HG03575 (cell line): ENCODE measurements at regions not wholly inside any gene's neighbourhood (a gene's known extent, or its start where the extent isn't known, plus 50 kb on each side); places are given as distances from the start of the nearest gene placed in this dataset.
"Not testable (repeated sequence)": the region's sequence is repeated elsewhere in the genome, so short reads cannot be mapped to it uniquely, and the experiment has no call there.

Source experiments
- ATAC-seq: cut with Tn5 transposase; IDR thresholded peaks from one replicate; pipeline ENCODE4 v1.9.1; 2021; ENCODE audit not compliant: unreplicated experiment, insufficient number of reproducible peaks, low FRiP score; ENCODE audit errors: extremely low read depth

DNA sequence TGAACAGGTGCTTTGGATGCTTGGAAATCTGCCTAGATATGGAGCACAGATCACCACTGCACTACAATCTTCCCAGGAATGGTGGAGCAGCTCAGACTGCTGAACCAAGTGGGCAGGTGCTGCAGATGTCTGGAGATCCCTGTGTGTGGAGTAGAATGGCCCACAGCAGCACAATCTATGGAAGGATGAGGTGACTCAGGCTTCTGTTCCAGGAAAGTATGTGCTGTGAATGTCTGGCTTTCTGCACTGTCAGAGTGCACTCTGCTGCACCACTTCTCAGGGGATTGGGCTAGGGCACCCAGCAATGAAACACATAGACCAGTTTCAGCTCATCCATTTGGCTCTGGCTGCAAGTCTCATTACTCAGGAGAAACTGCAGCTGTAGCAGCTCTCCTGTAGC lies 865.4 kb upstream of the NXPH2 start:
- no peak for ATAC-seq

DNA sequence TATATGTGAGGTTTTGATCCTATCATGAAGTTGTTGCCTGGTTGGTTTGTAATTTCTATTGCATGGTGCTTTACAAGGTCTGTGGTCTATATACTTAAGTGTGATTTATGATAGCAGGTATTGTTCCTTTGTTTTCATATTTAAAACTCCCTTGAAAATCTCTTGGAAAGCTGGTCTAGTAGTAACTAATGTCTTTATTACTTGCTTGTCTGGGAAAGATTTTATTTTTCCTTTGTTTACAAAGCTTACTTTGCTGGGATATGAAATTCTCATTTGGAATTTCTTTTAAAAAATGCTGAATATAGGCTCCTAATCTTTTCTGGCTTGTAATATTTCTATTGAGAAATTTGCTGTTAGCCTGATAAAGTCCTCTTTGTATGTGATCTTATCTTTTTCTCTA lies 862.9 kb upstream of the NXPH2 start:
- no peak for ATAC-seq

DNA sequence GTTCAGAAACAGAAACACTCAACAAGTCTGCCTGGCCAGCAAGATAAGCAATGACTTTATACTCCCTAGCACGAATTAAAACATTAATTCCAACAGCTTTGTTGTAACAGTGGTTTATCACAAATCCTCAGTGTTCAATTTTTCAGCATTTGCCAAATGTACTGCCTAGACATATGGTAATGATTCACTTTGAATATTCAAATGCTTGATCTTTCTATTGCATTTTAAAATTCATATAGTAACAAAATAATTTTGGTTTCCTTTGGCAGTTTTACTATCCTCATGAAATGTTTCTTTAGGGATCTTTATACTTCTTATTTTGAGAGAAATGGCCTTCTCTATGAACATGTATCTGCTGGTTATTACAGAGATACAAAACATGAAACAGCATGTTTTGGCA lies 851.8 kb upstream of the NXPH2 start:
- no peak for ATAC-seq

- no peak for ATAC-seq
These were observed 848.7 kb upstream of the NXPH2 start for GRCh38 chr2:139628931-139629330.

DNA sequence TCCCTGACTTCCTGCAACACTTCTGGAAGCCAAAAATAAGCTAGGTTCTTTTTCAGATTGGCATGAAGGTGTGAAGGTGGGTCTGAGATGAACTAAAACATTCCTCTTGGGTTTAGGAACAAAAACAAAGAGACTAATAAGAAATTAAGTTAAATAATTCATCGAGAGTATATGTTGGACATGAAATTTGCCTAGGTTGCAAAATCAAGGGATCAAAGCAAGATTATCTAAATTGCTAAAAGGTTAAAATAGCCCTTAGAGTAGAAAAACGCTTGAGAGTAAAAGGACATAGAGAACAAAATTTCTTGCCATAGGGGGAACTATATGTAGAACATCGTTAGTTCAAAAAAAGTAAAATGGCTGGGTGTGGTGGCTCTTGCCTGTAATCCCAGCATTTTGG lies 845.9 kb upstream of the NXPH2 start:
- no peak for ATAC-seq

GRCh38 chr2:139622691-139623090 lies 842.5 kb upstream of the NXPH2 start:
- ATAC-seq = no peak

- no peak for ATAC-seq
These were observed 837.6 kb upstream of the NXPH2 start for GRCh38 chr2:139617747-139618146.

DNA sequence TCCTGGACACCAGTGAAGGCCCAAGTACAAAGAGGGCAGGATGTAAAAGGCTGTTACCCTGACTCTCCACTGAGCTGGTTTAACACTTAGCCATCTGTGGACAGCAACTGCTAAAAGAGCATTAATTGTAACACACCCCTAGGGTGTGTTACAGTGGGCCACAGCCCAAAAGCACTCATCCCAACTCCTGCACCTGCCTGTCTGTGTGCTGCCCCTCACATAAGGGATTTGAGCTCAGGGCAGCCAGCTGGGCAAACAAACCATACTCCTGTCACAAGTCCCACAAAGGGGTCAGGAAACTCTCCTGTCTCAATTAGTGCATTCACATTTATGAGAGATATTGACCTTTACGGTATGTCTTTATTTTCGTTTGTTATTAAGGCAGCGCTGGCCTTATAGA lies 833.1 kb upstream of the NXPH2 start:
- no peak for ATAC-seq

GRCh38 chr2:139610512-139610911 lies 830.3 kb upstream of the NXPH2 start:
- no peak for ATAC-seq

GRCh38 chr2:139609109-139609508 lies 828.9 kb upstream of the NXPH2 start:
- no peak for ATAC-seq

DNA sequence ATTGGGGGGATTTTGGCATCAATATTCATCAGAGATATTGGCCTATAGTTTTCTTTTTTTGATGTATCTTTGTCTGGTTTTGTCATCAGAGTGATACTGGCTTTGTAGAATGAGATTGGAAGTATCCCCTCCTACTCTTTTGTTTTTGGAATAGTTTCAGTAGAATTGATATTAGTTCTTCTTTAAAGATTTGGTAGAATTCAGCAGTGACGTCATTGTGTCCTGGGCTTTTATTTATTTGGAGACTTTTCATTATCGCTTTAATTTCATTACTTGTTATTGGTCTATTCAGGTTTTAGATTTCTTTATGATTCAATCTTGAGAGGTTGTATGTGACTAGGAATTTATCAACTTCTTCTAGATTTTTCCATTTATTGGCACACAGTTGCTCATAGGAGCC lies 825.5 kb upstream of the NXPH2 start:
- ATAC-seq = no peak

- ATAC-seq = no peak
These were observed 820.0 kb upstream of the NXPH2 start for GRCh38 chr2:139600166-139600565.

DNA sequence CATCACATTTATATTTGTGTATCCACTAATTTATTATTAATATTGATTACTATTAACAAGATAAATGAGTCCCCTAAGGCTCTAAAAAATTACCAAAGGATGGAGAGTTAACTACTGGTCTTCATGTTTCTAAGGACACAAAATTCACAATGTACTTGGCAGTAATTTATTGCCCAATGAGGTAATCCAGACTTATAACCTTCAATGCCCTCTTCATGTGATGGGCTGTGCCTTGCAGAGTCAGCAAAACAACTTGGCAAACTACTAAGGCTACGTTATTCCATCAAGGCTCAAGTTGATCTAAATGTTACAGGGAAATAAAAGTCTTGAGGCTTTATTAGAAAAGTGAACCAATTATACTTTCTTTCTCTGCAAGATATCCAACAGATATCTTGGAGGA lies 804.9 kb upstream of the NXPH2 start:
- no peak for ATAC-seq

DNA sequence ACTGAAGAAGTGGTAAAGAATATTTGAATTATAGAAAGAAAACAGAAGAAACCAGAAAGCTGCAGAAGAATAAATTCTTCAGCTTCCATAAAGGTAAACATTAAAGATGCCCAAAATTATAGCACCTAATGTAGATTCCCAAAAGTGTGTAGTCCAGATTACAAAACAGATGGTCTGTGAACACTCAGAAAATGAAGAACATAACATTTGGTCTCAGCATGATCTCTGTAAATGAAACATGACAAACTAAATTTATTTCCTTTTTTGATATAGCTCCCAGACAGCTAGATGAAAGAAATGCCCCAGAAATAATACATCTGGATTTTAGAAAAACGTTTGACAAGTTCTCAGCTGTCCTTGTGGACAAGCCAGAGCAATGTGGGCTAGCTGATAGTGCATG lies 794.2 kb upstream of the NXPH2 start:
- no peak for ATAC-seq

DNA sequence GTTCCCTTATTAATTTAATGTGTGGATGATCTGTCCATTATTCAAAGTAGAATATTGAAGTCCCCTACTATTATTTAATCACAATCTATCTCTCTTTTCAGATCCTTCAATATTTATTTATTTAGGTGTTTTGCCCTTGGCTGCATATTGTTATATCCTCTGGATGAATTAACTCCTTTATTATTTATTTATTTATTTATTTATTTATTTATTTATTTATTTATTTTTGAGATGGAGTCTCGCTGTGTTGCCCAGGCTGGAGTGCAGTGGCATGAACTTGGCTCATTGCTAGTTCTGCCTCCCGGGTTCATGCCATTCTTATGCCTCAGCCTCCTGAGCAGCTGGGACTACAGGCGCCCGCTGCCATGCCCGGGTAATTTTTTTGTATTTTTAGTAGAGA lies 776.6 kb upstream of the NXPH2 start:
- no peak for ATAC-seq

- no peak for ATAC-seq
These were observed 770.7 kb upstream of the NXPH2 start for GRCh38 chr2:139550873-139551272.

DNA sequence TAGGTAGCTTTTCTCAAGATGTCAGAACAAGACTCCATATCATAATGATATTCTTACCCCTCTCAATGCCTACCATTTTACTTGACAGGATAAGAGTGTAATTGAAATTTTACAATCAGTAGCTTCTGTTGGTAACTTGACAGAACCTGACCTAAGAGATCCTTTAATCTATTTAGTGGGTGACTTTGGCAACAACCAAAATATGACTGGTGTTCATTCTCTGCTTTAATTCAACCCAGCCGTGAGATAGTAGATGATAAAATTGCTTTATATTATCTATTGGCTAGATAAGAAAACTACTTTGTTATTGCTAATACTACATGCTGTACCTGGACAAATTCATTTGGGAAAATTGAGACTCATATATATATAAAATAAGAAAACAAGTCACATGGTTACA lies 770.2 kb upstream of the NXPH2 start:
- no peak for ATAC-seq

- no peak for ATAC-seq
These were observed 764.1 kb upstream of the NXPH2 start for GRCh38 chr2:139544186-139544851.

DNA sequence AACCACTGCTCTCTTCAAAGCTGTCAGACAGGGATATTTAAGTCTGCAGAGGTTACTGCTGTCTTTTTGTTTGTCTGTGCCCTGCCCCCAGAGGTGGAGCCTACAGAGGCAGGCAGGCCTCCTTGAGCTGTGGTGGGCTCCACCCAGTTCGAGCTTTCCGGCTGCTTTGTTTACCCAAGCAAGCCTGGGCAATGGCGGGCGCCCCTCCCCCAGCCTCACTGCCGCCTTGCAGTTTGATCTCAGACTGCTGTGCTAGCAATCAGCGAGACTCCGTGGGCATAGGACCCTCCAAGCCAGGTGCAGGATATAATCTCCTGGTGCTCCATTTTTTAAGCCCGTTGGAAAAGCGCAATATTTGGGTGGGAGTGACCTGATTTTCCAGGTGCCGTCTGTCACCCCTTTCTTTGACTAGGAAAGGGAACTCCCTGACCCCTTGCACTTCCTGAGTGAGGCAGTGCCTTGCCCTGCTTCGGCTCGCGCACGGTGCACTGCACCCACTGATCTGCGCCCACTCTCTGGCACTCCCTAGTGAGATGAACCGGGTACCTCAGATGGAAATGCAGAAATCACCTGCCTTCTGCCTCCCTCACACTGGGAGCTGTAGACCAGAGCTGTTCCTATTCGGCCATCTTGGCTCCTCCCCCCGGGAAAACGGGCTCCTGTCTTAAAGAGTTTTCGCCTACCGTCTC lies 758.3 kb upstream of the NXPH2 start:
- ATAC-seq = not testable (repeated sequence)

- no peak for ATAC-seq
These were observed 748.9 kb upstream of the NXPH2 start for GRCh38 chr2:139529080-139529479.

- no peak for ATAC-seq
These were observed 746.6 kb upstream of the NXPH2 start for GRCh38 chr2:139526781-139527180.
